ENCODE measurements at regions not wholly inside any gene's neighbourhood (a gene's known extent, or its start where the extent isn't known, plus 50 kb on each side); places are given as distances from the start of the nearest gene placed in this dataset.
"Not testable (repeated sequence)": the region's sequence is repeated elsewhere in the genome, so short reads cannot be mapped to it uniquely, and the experiment has no call there.

DNA sequence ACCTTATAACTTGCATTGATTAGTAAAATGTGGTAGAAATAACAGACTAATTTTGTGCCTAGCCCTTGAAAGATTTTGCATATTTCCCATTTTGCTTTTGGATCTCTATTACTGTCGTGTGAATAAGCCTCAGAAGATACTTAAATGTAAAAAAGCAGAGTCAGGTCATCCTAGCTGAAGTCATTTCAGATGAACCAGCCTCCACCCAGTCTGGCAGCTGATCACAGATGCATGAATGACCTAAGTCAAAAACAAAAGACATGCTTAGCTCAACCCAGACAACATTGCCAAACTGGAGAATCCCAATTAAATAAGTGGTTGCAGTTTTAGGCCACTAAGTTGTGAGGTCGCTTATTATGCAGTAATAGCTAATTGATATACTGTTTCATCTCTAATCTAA is 349.9 kb downstream of the C12orf50 start:
- DNase-seq (ENCODE audit: low spot score), result no peak

DNA sequence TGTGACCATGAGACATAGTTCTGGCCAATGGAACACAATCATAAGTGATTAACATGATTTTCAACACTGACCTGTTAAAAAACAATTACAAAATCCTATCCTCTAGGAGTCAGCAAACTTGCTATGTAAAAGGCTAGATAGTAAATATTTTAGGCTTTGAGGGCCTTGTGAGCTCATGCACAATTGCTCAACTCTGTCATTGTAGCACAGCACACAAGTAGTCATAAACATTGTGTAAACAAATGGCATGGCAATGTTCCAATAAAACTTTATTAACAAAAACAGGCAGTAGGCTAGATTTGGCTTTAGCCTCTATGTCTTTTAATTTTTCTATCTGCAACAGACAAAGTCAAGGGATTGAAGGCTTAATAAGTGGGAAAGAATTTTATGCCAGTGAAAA is 350.7 kb downstream of the C12orf50 start:
- no peak for DNase-seq (ENCODE audit: low spot score)

DNA sequence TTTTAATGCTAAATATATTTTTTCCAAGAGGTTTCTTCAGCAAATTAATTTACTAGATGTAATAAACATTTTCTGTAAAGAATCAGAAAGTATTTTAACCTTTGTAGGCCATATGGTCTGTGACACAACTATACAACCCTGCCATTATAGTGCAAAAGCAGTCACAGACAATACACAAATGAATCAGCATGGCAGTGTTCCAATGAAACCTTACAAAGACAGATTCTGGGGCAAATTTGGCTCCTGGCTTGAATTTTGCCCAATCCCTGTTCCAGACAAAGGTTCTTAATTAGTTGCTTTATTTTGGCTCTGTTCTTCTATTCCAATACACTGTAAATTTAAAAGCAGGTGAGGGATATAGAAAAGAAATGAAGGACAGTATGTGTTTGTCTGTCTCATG is 352.5 kb downstream of the C12orf50 start:
- no peak for DNase-seq (ENCODE audit: low spot score)

DNA sequence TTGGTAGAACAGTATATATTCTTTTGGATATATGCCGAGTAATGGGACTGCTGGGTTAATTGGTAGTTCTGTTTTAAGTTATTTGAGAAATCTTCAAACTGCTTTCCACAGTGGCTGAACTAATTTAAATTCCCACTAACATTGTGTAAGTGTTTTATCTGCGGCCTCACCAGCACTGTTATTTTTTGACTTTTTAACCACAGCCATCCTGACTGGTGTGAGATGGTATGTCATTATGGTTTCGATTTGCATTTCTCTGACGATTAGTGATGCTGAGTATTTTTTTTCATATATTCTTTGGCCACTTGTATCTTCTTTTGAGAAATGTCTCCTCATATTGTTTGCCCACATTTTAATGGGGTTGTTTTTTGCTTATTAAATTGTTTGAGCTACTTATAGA is 357.4 kb downstream of the C12orf50 start:
- no peak for DNase-seq (ENCODE audit: low spot score)

DNA sequence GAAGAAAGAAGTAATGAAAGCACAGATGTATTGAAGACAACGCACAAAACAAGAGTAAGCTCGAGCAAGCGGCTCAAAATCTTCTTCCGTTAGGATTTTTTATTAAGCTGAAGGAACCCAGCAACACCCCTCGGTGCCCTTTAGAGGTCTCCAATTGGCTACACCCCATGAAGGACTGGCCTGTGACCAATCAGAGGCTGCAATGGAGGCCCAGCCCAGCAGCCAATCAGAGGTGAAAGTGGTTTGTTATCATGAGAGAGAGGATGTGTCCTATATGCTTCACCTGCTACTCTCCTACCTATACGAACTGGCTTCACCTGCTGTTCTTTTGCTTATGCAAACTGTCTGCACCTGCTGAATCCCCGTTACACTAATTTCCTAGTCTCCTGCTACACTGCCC is 358.8 kb downstream of the C12orf50 start:
- no peak for DNase-seq (ENCODE audit: low spot score)

DNA sequence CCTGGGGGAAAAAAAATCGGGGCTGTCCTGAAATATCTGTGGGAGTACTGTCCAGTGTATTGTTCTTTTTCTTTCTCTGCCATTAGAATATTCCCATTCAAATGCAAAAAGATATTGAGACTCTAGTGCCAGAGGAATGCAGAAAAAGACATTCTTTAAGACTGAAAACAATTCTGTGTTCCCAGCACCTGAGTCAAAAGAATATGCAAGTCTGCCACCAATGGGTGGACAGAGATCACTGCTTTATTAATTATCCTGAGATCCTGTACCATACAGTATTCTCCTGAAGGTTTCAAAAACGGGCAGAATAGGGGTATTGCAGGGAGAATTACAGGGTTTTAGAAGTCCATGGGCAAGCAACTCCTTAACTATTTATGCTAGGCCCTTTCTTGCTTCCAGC is 361.8 kb downstream of the C12orf50 start:
- peak; percentile 7 for DNase-seq (ENCODE audit: low spot score)

DNA sequence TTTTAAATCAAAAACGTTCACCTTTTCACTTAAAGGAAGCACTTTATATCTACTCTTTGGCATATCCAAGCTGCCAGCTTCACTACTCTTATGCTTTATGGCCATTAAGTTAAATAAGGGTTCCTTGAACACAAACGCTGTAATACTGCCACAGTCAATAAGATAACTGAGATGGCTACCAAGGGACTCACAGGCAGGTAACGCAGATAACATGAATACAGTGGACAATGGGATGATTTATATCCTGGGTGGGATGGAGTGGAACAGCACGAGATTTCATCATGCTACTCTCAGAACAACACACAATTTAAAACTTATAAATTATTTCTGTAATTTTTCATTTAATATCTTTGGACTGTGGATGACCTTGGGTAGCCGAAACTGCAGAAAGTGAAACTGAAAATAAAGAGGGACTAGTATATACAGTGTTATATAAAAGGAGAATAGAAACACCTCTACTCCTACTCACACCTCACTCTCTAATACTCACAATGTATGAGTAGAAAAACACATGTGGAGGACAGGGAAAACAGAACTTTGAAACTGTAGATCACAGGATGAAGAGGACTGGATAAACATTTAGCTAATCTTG is 367.3 kb downstream of the C12orf50 start:
- no peak for DNase-seq (ENCODE audit: low spot score)

DNA sequence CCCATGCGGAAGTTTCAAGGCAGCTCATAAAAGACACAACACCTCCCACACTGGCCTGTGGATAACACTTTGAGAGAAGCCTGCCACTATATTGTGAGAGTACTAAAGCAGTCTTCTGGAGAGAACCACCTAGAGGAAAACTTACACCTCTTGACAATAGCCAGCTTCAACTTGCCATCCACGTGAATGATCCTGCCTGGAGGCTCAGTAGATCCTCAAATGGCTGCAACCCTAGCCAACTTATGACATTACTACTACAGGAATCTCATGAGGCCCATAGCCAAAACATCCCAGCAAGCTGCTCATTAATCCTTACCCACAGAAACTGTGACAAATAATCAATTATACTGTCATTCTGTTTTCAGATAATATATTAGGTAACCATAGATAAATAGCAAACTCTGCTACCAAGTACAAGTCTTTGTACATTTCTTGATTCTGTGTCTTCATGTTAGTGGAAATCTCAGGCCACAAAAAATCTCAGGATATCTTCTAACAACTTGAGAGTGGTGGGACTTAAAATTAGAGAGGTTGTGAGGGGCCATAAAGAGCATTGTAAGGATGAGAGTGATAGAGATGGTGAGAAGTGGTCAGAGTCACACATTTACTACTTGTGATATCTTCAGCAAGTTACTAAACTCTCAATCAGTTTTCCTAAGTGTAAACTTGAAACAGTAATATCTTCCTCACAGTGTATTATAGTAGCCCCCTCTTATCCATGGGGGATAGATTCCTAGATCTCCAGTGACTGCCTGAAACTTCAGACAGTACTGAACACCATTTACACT is 368.0 kb downstream of the C12orf50 start:
- DNase-seq (ENCODE audit: low spot score), result no peak

DNA sequence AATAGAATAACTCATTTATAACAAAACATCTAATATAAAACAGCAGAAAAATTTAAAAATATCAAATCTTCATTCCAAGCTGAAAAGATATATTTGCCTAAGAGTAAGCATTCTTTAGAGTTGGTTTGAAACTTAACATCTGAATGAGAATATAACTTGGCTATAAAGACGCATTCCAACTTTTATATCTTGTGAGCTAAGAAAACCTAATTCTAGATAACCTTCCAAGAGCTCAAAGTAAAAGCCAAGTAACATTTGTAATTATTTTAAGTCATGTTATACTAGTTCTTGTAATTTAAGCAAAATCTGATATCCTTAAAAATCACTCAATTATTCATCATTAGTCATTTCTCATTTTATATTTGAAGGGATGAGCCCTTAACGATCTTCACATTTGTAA is 368.9 kb downstream of the C12orf50 start:
- DNase-seq (ENCODE audit: low spot score), result no peak

DNA sequence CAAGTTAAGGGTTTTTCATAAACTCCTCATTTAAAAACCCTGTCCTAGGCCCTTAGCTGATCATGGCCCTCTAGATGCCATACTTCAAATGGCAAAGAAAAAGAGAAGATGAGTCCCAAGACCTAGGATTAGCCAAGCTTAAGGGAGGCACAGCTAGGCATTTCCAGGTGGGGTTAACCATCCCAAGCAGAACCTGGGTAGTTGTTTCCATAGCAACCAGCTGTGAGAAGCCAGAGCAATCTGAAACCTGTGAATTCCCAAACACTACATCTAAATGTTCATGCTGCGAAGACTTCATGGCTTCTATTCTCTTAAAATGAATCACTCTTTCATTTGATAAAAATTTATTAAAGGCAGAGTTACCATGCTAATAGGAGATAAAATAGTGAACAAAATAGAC is 372.9 kb downstream of the C12orf50 start:
- no peak for DNase-seq (ENCODE audit: low spot score)

DNA sequence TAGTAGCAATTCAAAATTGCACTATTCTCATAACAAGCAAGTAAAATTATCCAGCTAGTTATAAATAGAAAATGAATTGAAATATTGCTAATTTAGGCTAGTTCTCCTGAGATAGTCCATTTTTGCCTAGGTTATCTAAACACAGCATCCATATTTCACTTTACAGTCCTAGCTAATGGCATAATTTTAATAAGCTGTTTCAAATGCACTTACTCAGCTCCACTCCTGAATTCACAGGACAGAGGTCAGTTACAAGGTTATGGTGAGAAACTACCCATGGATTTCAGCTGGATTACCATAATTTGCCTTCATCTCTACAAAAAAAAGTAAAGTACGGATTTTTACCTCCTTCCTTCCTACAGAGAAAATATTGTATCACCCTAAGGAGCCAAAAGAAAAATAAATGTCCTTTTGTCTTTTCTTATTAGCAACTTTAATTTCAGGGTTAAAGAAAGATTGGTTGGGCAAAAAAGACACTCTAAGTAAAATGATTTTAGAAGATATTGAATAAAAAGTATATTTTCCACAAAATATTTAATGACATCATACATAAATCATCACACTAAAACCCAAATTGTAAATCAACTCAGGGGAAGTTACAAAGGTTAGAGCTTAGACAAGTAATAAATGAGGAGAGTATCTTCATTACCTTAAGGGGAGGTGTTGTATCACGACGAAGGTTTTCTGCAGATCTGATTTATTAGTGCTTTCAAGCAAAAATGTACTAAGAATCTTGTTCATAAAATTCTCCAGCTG is 377.4 kb downstream of the C12orf50 start:
- no peak for DNase-seq (ENCODE audit: low spot score)

DNA sequence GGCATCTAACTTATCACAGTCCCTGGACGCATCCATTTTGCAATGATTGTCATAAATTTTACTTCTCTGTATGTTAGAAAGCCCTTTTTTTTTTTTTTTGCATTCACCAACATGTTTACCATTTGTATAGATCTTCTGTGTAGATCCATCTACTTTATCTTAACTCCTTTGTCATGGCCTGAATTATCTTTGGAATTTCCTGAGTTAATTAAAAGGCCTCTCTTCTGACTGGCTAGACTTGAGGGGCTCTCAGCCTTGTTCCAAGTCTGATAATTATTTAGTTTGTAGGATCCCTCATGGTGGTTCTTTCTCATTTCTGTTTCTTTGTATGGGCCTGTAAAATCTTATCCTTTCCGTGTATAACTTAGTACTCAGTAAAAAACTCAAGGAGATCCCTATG is 387.0 kb downstream of the C12orf50 start:
- no peak for DNase-seq (ENCODE audit: low spot score)

DNA sequence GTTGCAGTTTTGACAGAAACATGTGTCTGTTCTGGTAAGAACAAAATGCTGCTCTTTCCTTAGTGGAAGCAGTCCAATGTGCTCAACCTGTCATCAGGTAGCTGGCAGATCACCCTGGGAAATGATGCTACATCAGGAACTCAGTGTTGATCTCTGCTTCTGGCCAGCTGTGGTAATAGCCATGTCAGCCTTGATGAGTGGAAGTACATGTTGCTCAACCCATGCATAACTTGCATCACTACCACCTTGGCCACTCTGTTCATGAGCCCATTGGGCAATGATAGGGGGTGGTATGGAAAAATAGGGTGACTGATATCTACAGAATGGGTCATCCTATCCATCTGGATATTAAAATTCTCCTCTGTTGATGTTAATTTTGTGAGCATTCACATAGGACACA is 411.0 kb downstream of the C12orf50 start:
- no peak for DNase-seq (ENCODE audit: low spot score)

DNA sequence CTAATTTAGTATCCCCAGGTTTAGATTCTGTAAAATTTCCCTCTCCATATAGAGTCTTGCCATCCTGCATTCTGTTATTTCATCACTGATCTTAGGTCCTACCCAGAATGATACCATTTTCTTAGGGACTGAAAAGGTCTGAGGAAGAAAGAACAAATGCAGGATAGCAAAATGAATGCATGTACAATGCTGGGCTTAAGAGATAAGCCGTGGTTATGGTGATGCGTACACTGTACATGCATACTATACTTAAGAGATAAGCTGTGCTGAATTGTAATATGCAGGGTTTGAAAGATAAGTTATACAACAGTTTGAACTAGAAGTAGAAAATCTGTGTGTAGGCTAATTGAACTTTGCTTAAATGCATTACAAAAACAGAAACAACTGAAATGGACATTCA is 416.2 kb downstream of the C12orf50 start:
- no peak for DNase-seq (ENCODE audit: low spot score)

DNA sequence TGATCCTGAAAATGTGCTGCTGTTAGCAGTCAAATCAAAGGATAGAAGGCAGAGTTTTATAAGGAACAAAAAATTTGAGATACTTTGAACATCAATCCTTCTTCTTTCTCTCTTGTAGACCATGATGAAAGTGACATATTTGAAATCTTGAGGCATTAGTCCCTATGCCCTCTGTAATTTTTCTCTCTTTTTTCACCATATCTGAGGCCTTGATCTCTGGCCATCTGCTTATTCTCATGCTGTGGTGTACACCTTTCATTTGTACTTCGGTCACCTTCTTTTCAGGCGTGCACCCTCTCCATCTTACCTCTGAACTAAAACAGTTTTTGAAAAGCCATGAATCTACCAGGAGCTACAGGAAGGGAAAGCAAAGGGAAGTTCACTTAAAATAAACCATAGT is 420.9 kb downstream of the C12orf50 start:
- DNase-seq (ENCODE audit: low spot score), result no peak

DNA sequence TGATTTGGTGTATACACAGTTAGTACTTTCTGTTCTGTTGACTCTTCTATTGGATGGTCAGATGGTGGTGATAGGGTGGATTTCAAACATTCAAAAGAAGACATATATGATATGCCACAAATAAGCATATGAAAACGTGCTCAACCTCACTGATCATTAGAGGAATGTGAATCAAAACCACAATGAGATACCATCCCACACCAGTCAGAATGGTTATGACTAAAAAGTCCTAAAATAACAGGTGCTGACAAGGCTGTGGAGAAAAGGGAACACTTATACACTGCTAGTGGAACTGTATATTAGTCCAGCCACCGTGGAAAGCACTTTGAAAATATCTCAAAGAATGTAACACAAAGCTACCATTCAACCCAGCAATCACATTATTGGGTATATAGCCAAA is 425.5 kb downstream of the C12orf50 start:
- no peak for DNase-seq (ENCODE audit: low spot score)

DNA sequence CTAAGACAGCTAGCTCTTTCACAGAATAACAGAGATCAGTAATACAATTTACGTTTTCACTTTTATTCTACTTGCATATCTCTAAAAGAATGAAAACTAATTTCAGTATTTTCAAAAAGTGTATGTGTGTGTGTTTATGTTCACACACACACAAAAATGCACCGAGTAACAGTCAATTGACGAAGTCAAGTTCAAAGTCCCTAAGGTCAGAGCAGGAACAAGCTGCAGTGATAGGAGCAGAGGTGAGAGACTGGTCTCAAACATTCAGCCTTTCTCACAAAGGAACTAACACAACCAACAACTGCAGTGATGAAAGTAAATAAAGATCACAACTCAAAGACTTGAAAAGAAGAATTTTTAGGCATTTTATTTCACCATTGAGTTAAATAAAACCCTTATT is 429.7 kb downstream of the C12orf50 start:
- no peak for DNase-seq (ENCODE audit: low spot score)

DNA sequence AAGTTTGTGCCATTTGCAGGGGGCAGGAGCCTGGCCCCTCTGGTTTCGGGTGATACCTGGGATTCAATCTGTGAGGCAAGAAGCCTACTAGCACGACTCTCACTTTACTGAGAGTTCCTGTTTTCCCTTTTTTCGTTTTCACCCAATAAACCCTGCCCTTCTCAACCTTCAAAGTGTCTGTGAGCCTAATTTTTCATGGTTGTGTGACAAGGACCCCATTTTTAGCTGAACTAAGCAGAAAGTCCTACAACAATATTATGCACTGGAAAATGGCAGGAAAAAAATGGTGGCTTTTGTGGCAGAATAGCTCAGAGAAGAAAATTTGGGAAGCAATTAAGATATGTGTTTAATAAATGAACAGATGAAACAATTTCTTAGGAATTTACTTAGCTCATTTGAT is 432.1 kb downstream of the C12orf50 start:
- DNase-seq (ENCODE audit: low spot score), result no peak

DNA sequence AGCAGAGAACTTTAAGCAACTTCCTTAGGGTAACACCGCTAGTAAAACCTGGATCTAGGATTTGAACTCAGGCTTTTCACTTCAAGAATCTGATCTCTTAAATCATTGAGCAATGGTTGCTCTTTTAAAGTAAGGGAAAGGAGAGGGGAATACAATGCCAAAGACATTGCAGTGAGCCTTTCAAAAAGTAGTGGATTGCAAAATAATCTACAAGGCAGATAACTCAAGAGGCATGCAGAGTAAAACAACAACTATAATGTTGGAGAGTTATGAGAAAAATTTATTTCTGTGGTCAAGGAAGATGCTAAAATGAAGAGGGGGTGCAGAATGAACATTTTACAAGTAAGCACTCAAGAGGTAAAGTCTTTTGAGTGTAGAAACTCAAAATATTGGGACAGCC is 432.6 kb downstream of the C12orf50 start:
- DNase-seq (ENCODE audit: low spot score), result no peak

DNA sequence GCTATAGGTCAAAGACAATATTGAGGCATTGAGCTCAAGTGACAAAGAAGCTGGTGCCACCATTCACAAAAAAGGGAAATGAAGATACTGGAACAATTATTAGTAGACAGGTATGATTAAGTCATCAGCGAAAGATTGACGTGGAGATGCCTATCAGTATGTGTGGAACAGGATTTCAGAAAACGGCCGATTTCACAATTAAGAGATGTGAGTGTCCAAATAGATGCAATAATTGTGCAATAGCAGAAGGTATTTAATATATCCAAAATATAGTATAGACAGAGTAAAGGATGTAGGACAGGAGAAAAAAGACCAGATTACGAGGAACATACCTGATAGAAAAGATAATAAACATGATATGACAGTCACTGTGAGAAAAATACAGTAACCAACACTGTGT is 433.1 kb downstream of the C12orf50 start:
- DNase-seq (ENCODE audit: low spot score), result no peak

DNA sequence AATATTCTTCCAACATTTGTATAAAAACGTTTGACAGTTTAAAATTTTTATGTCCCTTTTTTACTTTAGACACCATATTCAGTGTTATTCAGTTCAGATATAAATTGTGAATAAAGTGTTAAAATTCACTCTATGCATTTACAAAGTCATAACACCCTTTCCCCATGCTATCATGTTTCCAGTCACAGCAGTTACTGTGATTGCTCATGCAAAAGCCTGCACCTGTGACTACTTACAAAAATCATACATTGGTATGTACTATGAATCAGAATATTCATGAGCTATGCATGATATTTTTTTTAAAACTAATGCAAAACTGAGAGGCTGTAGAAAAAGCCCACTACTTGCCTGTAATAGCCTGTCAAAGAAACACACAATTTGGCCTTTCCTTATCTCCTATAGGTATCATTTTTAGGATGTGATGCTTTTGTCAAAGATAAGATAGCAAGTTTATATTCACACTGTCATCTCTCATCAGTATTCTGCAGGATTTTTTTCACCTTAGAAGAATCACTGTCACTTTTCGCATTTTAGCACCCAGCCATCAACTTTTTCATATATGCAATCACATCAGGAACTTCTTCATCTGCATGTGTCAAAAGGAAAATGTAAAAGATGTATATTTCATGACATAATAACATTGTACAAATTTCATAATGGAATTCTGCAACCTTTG is 443.2 kb downstream of the C12orf50 start:
- no peak for DNase-seq (ENCODE audit: low spot score)

DNA sequence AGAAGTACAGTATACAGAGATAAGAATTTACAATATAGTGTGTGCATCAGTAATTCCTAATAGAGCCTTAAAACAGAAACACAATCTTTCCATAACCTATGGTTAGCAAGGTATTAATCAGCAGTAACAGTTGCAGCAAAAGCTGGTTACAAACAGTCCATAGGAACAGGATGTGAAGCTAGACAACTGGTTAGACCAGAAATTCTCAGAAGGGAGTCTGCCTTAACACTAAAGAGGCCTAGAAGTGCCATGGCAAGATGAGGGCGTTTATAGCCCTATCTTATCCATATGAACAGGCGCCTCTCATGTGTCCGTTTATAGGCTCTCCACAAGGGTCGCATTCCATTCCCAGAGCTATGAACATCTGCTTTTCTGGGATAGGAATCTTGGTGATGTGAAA is 450.1 kb downstream of the C12orf50 start:
- not testable (repeated sequence) for DNase-seq (ENCODE audit: low spot score)

DNA sequence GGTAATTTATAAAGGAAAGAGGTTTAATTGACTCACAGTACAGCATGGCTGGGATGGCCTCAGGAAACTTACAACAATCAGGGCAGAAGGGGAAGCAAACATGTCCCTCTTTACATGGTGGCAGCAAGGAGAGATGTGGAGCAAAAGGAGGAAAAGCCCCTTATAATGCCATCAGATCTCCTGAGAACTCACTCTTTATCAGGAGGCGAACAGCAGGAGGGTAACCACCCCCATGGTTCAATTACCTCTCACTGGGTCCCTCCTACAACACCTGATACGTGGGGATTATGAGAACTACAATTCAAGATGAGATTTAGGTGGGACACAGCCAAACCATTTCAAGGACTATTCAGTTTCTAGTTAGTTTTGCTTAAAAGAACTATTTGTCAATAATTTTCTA is 453.3 kb downstream of the C12orf50 start:
- DNase-seq (ENCODE audit: low spot score), result no peak
